CD4-positive, alpha-beta memory T cell (primary cell): ENCODE measurements at regions not wholly inside any gene's neighbourhood (a gene's known extent, or its start where the extent isn't known, plus 50 kb on each side); places are given as distances from the start of the nearest gene placed in this dataset.
"Not testable (repeated sequence)": the region's sequence is repeated elsewhere in the genome, so short reads cannot be mapped to it uniquely, and the experiment has no call there.

ENCODE experiments used
- CTCF ChIA-PET: fragments of 350-600 bp; sonication (Branson Sonifier 250); formaldehyde crosslinking; loops from one replicate; lab custom pipeline; 2021; ENCODE audit warnings: inconsistent platforms; ENCODE audit not compliant: partially characterized antibody; lab: Charles Lee
- POLR2A ChIA-PET: fragments of 350-600 bp; sonication (Branson Sonifier 250); formaldehyde crosslinking; loops from one replicate; lab custom pipeline; 2021; ENCODE audit not compliant: partially characterized antibody; lab: Charles Lee
- DNase-seq, 5 donors: peaks; one replicate each; pipeline versions ENCODE4 v3.0.0 to v3.0.0-alpha.2; 2020 to 2022; ENCODE audit warnings: mixed read lengths in 1 of 5
- H3K27ac ChIP-seq: one replicate; pipeline ENCODE4 v1.7.0; 2013; ENCODE audit warnings: low read depth, low read length
- H3K27me3 ChIP-seq: 2 replicates; pipeline ENCODE4 v1.7.0; 2013; ENCODE audit warnings: mild to moderate bottlenecking, low read length, moderate library complexity; ENCODE audit not compliant: insufficient read depth
- H3K36me3 ChIP-seq: 2 replicates; pipeline ENCODE4 v1.7.0; 2013; ENCODE audit warnings: mild to moderate bottlenecking, low read length, moderate library complexity; ENCODE audit not compliant: insufficient read depth
- H3K4me1 ChIP-seq: 2 replicates; pipeline ENCODE4 v1.7.0; 2013; ENCODE audit warnings: mild to moderate bottlenecking, low read length, moderate library complexity; ENCODE audit not compliant: insufficient read depth
- H3K4me3 ChIP-seq, 2 donors: one replicate each; pipeline ENCODE4 v1.7.0; 2013; ENCODE audit warnings: low read length in 2 of 2, mild to moderate bottlenecking in 1 of 2
- H3K9me3 ChIP-seq, 2 donors: one replicate each; pipeline ENCODE4 v1.7.0; 2013; ENCODE audit warnings: low read length in 2 of 2, control low read depth in 1 of 2; ENCODE audit not compliant: control insufficient read depth in 1 of 2
- H3K27ac Mint-ChIP-seq, 7 donors: one replicate each; pipeline ENCODE4 v1.8.0; 2020 to 2021; ENCODE audit warnings: mixed read lengths in 7 of 7, mild to moderate bottlenecking in 6 of 7, inconsistent platforms in 3 of 7, moderate library complexity in 3 of 7
- H3K27me3 Mint-ChIP-seq, 2 donors: one replicate each; pipeline ENCODE4 v1.8.0; 2020 to 2021; ENCODE audit warnings: mixed read lengths in 2 of 2
- H3K36me3 Mint-ChIP-seq, 2 donors: one replicate each; pipeline ENCODE4 v1.8.0; 2020 to 2021; ENCODE audit warnings: mixed read lengths in 2 of 2, inconsistent platforms in 1 of 2, mild to moderate bottlenecking in 1 of 2
- H3K4me1 Mint-ChIP-seq, 4 donors: one replicate each; pipeline ENCODE4 v1.8.0; 2020 to 2021; ENCODE audit warnings: mixed read lengths in 4 of 4, mild to moderate bottlenecking in 1 of 4
- H3K4me3 Mint-ChIP-seq, 8 donors: one replicate each; pipeline ENCODE4 v1.8.0; 2020 to 2021; ENCODE audit warnings: mixed read lengths in 8 of 8, mild to moderate bottlenecking in 7 of 8, moderate library complexity in 6 of 8, inconsistent platforms in 3 of 8
- H3K9me3 Mint-ChIP-seq, 8 donors: one replicate each; pipeline ENCODE4 v1.8.0; 2020 to 2021; ENCODE audit warnings: mixed read lengths in 8 of 8, mild to moderate bottlenecking in 5 of 8, inconsistent platforms in 3 of 8, moderate library complexity in 1 of 8
- intact Hi-C: fragments of 100-400 bp; cut with micrococcal nuclease; formaldehyde crosslinking; loops from one replicate; pipeline ENCODE4 v1.15.1; 2023

DNA sequence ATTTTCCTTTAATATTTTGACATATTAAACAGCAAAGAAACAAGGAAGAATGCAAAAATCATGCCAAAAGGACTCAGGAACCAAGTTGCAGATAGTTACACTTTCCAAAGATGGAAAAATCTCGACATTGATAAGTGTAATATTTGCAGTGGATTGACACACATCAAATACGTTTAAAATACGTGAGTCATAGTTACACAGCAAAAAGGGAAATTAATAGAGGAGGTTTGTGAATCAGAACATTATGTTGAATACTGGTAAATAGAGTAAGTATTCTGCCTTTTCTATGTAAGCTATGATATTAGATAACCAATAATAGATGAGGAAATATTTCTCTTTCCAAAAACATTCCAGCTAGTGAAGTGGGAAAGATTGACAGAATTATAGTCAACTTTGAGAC lies 1761.3 kb upstream of the IGFBP7 start:
- no peak overlapping the region for H3K27ac ChIP-seq
- POLR2A ChIA-PET: no interaction called here
- intact Hi-C loops: no loop called here
- H3K36me3 ChIP-seq: no peaks in the 10 kb centered on the region
- H3K9me3 ChIP-seq: no peaks in the 10 kb centered on the region
- Mint-ChIP-seq H3K27ac (no peak overlapping the region), H3K36me3 (no peaks in the 10 kb centered on the region), H3K4me3 (no peak overlapping the region), H3K27me3 (no peaks in the 10 kb centered on the region), H3K4me1 (no peaks in the 10 kb centered on the region), H3K9me3 (peaks cover 0 to 20% (median 5%) of the 10 kb centered on the region in 8 donors)
- no peak for DNase-seq
- no peak overlapping the region for H3K4me3 ChIP-seq
- H3K27me3 ChIP-seq: no peaks in the 10 kb centered on the region
- CTCF ChIA-PET: no interaction called here
- no peaks in the 10 kb centered on the region for H3K4me1 ChIP-seq

DNA sequence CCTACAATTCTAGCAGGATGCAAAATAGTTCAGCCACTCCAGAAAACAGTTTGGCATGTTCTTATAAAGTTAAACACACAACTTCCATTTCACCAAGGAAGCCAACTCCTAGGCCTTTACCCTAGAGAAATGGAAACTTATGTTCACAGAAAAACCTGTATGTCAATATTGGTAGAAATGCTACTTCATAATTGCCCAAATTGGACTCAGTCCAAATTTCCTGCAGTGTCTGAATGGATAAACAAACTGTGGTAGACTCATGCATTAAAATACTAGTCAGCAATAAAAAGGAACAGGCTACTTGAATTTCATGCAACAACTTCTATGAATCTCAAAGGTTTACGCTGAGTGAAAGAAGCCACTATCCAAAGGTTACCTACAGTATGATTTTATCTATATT lies 1738.8 kb upstream of the IGFBP7 start:
- Mint-ChIP-seq H3K9me3 (peaks cover 0 to 23% (median 9%) of the 10 kb centered on the region in 8 donors), H3K27ac (no peak overlapping the region), H3K36me3 (no peaks in the 10 kb centered on the region), H3K4me1 (no peaks in the 10 kb centered on the region), H3K27me3 (no peaks in the 10 kb centered on the region), H3K4me3 (no peak overlapping the region)
- Histone ChIP-seq H3K9me3 (no peaks in the 10 kb centered on the region), H3K36me3 (no peaks in the 10 kb centered on the region), H3K27ac (no peak overlapping the region), H3K4me1 (no peaks in the 10 kb centered on the region), H3K27me3 (no peaks in the 10 kb centered on the region), H3K4me3 (no peak overlapping the region)
- no peak for DNase-seq
- intact Hi-C loops: no loop called here
- POLR2A ChIA-PET: no interaction called here
- CTCF ChIA-PET: no interaction called here

DNA sequence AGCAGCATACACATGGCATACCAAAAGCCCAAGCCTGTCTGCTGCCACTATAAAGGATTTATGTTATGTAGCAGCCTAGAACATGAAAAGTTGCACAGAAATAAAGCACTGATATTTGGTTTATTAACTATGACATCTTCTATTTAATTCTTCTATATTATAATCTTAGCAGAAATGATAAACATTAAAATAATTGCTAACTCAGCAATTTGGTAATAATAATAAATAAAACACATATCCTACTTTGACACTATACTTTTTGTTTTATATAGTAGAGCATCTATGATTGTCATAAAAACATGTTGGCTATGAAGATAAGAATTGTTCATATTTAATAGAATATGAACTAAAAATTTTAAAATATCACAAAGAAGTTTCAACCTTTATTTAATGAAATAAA lies 1733.3 kb upstream of the IGFBP7 start:
- Mint-ChIP-seq H3K4me3 (no peak overlapping the region), H3K9me3 (peaks cover 0 to 26% (median 17%) of the 10 kb centered on the region in 8 donors), H3K27ac (no peak overlapping the region), H3K4me1 (no peaks in the 10 kb centered on the region), H3K36me3 (no peaks in the 10 kb centered on the region), H3K27me3 (no peaks in the 10 kb centered on the region)
- H3K9me3 ChIP-seq: no peaks in the 10 kb centered on the region
- H3K4me3 ChIP-seq: no peak overlapping the region
- POLR2A ChIA-PET: no interaction called here
- DNase-seq: no peak
- H3K36me3 ChIP-seq: no peaks in the 10 kb centered on the region
- no peaks in the 10 kb centered on the region for H3K4me1 ChIP-seq
- CTCF ChIA-PET: no interaction called here
- no peaks in the 10 kb centered on the region for H3K27me3 ChIP-seq
- intact Hi-C loops: no loop called here
- H3K27ac ChIP-seq: no peak overlapping the region

DNA sequence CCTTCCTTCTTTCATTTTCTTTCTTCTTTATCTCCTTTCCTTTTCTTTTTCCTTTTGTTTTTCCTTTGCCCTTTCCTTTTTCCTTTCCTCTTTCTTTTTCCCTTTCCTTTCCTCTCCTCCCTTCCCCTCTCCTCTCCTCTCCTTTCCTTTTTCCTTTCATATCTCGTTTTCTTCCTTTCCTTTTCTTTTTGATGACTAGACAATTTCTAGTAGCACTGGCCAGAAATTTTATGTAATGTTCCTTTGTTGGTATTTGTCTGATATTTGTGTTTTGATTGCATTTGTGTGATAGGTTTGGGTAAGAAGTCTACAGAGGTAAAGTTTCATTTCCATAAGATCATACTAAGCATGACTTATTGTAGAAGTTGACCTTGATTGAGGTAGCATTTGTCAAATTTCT lies 1722.9 kb upstream of the IGFBP7 start:
- Histone ChIP-seq H3K36me3 (no peaks in the 10 kb centered on the region), H3K9me3 (no peaks in the 10 kb centered on the region), H3K4me1 (no peaks in the 10 kb centered on the region), H3K27ac (no peak overlapping the region), H3K27me3 (no peaks in the 10 kb centered on the region), H3K4me3 (no peak overlapping the region)
- POLR2A ChIA-PET: no interaction called here
- Mint-ChIP-seq H3K4me3 (no peak overlapping the region), H3K27ac (no peak overlapping the region), H3K36me3 (no peaks in the 10 kb centered on the region), H3K4me1 (no peaks in the 10 kb centered on the region), H3K9me3 (peaks cover 0 to 27% (median 11%) of the 10 kb centered on the region in 8 donors), H3K27me3 (no peaks in the 10 kb centered on the region)
- intact Hi-C loops: no loop called here
- CTCF ChIA-PET: no interaction called here
- DNase-seq: no peak

DNA sequence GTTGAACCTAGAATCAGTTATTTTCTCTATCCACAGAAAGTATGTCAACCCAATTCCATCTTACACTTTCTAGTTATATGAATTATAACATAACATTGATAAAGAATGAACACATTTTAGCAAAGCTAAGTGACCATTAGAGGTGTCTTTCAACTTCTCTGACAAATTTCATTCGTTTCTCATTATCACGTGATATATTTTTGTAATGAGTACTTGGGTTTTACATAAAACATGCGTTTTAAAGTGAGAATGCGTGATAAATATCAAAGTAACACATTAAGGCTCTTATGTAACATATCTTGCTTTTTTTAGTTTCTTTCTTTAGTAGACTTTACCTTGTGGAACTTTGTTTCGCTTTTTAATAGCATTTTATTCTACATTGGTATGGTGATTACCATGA lies 1715.1 kb upstream of the IGFBP7 start:
- Mint-ChIP-seq H3K27ac (no peak overlapping the region), H3K4me3 (no peak overlapping the region), H3K27me3 (no peaks in the 10 kb centered on the region), H3K9me3 (peaks cover 4 to 28% (median 10%) of the 10 kb centered on the region in 8 donors), H3K4me1 (no peaks in the 10 kb centered on the region), H3K36me3 (no peaks in the 10 kb centered on the region)
- no peaks in the 10 kb centered on the region for H3K9me3 ChIP-seq
- CTCF ChIA-PET: no interaction called here
- H3K27me3 ChIP-seq: no peaks in the 10 kb centered on the region
- POLR2A ChIA-PET: no interaction called here
- DNase-seq: no peak
- no peaks in the 10 kb centered on the region for H3K4me1 ChIP-seq
- H3K36me3 ChIP-seq: no peaks in the 10 kb centered on the region
- H3K4me3 ChIP-seq: no peak overlapping the region
- H3K27ac ChIP-seq: no peak overlapping the region
- intact Hi-C loops: loop anchor here (10.0 kb wide), 1 partner anchor 60 kb away; no protein-coding TSS in a partner anchor

DNA sequence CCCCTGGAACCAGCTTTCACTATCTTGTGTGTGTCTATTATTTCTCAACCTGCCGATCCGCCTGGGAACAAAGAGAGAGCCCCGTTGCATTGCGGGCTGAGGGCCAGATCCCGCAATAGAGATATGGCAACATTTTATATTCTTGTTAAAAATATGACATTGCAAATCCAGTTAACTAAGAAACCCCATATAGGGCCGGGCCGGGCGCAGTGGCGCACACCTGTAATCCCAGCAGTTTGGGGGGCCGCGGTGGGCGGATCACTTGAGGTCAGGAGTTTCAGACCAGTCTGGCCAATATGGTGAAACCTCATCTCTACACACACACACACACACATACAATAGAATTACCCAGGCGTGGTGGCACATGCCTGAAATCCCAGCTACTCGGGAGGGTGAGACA lies 1708.4 kb upstream of the IGFBP7 start:
- H3K4me3 Mint-ChIP-seq, POLR2A ChIA-PET, H3K4me1 Mint-ChIP-seq: not testable (repeated sequence)

DNA sequence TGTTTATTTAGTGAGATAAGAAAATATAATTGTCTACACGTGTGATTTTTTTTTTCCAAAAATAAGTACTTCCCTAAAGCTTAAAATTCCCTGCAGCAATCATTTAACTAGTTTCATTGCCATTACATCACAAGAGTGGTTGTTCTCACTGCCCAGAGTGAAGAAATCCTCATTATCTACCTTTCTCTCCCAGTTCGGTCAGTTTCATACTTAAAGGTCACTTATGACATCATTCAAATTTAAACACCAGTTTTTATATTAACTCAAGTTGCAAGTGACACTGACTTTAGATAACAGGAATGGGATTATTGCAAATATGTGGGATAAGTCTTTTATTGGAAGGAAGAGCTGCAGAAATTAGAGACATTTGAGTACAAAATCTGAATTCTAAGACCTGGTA lies 1699.8 kb upstream of the IGFBP7 start:
- Mint-ChIP-seq H3K4me3 (no peak overlapping the region), H3K27me3 (no peaks in the 10 kb centered on the region), H3K27ac (no peak overlapping the region), H3K36me3 (no peaks in the 10 kb centered on the region), H3K9me3 (peaks cover 2 to 28% (median 9%) of the 10 kb centered on the region in 8 donors), H3K4me1 (no peaks in the 10 kb centered on the region)
- ChIA-PET CTCF (no interaction called here), POLR2A (no interaction called here)
- no peaks in the 10 kb centered on the region for H3K27me3 ChIP-seq
- intact Hi-C loops: no loop called here
- H3K36me3 ChIP-seq: no peaks in the 10 kb centered on the region
- H3K27ac ChIP-seq: no peak overlapping the region
- H3K4me3 ChIP-seq: no peak overlapping the region
- H3K4me1 ChIP-seq: no peaks in the 10 kb centered on the region
- DNase-seq: no peak
- no peaks in the 10 kb centered on the region for H3K9me3 ChIP-seq

More for the DNA sequence above, 1708.4 kb upstream of the IGFBP7 start:
- H3K27me3 ChIP-seq, CTCF ChIA-PET, H3K36me3 ChIP-seq, intact Hi-C loops, H3K27ac ChIP-seq, DNase-seq, H3K27ac Mint-ChIP-seq, H3K4me1 ChIP-seq, H3K27me3 Mint-ChIP-seq, H3K36me3 Mint-ChIP-seq, H3K4me3 ChIP-seq, H3K9me3 ChIP-seq: not testable (repeated sequence)
- peaks cover 0 to 25% (median 11%) of the 10 kb centered on the region in 8 donors for H3K9me3 Mint-ChIP-seq

DNA sequence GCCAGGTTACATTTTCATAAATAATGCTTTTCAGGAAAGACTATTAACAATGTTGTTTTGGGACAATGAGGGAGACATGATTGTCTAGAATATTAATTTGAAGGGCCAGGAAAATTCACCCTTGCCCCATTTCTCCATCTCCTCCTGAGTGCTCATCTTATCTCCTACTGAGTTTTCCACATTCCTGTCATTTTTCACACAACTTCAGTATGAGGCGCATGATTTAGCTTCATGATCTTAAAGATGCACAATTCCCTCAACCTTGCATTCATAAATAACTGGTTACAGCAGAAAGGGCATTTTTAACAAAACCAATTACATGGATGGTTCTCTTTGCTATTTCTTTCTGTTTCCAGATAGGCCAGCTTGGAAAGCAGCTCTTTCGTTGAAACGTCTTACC lies 1699.2 kb upstream of the IGFBP7 start:
- intact Hi-C loops: no loop called here
- H3K4me1 Mint-ChIP-seq: no peaks in the 10 kb centered on the region
- no peaks in the 10 kb centered on the region for H3K27me3 ChIP-seq
- CTCF ChIA-PET: no interaction called here
- POLR2A ChIA-PET: no interaction called here
- DNase-seq: no peak
- no peaks in the 10 kb centered on the region for H3K36me3 Mint-ChIP-seq
- H3K4me3 ChIP-seq: no peak overlapping the region
- peaks cover 2 to 25% (median 8%) of the 10 kb centered on the region in 8 donors for H3K9me3 Mint-ChIP-seq
- H3K36me3 ChIP-seq: no peaks in the 10 kb centered on the region
- no peak overlapping the region for H3K27ac Mint-ChIP-seq
- H3K4me3 Mint-ChIP-seq: no peak overlapping the region
- no peaks in the 10 kb centered on the region for H3K9me3 ChIP-seq
- no peaks in the 10 kb centered on the region for H3K27me3 Mint-ChIP-seq
- no peak overlapping the region for H3K27ac ChIP-seq
- no peaks in the 10 kb centered on the region for H3K4me1 ChIP-seq
